Thyroid gland (tissue), 4 donors: ENCODE measurements at regions not wholly inside any gene's neighbourhood (a gene's known extent, or its start where the extent isn't known, plus 50 kb on each side); places are given as distances from the start of the nearest gene placed in this dataset.

Experiments
- CTCF ChIP-seq, 6 experiments: fragments of 200-600 bp in 3 of 6; fragments of 450-650 bp in 3 of 6; sonication (generic) in 3 of 6; IDR thresholded peaks; one replicate each; pipeline ENCODE4 v1.5.1; 2016 to 2019; ENCODE audit warnings: antibody characterized with exemption in 6 of 6, mild to moderate bottlenecking in 2 of 6, inconsistent platforms in 1 of 6, moderate library complexity in 1 of 6
- POLR2A ChIP-seq, 2 donors: fragments of 450-650 bp; IDR thresholded peaks; one replicate each; pipeline ENCODE4 v1.6.1; 2017; ENCODE audit warnings: antibody characterized with exemption in 2 of 2, mild to moderate bottlenecking in 2 of 2, moderate library complexity in 1 of 2

- TF ChIP-seq CTCF (IDR thresholded peaks at IDR 0.05) (no peak), POLR2A (IDR thresholded peaks at IDR 0.05) (no peak)
These were observed 109.3 kb downstream of the ZIC1 start for GRCh38 chr3:147518465-147518864.
